Colonic mucosa (tissue), 4 donors: ENCODE measurements at regions not wholly inside any gene's neighbourhood (a gene's known extent, or its start where the extent isn't known, plus 50 kb on each side); places are given as distances from the start of the nearest gene placed in this dataset.

Source experiments
- DNase-seq: peaks from one replicate; pipeline ENCODE4 v3.0.0-alpha.2; 2020
- H3K27ac ChIP-seq: fragments of 200-600 bp; one replicate; pipeline ENCODE4 v1.8.0; 2021
- H3K27me3 ChIP-seq: fragments of 200-600 bp; one replicate; pipeline ENCODE4 v1.8.0; 2021
- H3K36me3 ChIP-seq: fragments of 200-600 bp; one replicate; pipeline ENCODE4 v1.8.0; 2021
- H3K4me1 ChIP-seq: fragments of 200-600 bp; one replicate; pipeline ENCODE4 v1.8.0; 2021; ENCODE audit warnings: mild to moderate bottlenecking
- H3K4me3 ChIP-seq: fragments of 200-600 bp; one replicate; pipeline ENCODE4 v1.8.0; 2021
- H3K9ac ChIP-seq, 2 donors: one replicate each; pipeline ENCODE4 v1.7.0; 2013; ENCODE audit warnings: control low read depth in 2 of 2, low read depth in 2 of 2, low read length in 2 of 2
- H3K9me3 ChIP-seq: fragments of 200-600 bp; one replicate; pipeline ENCODE4 v1.8.0; 2021
- intact Hi-C: fragments of 100-400 bp; cut with DNase I; formaldehyde crosslinking; loops from one replicate; pipeline ENCODE4 v1.14.1; 2022
- TF ChIP-seq, protein P1 (sequence below): fragments of 200-600 bp; IDR thresholded peaks from one replicate; pipeline ENCODE4 v1.8.0; 2022; ENCODE audit warnings: antibody characterized with exemption, mild to moderate bottlenecking
- donor health status: healthy.
- donor health status: DM: no; HTN: no; CAD: no.
- donor health status: DM: no; HTN: no; CAD: no.

DNA sequence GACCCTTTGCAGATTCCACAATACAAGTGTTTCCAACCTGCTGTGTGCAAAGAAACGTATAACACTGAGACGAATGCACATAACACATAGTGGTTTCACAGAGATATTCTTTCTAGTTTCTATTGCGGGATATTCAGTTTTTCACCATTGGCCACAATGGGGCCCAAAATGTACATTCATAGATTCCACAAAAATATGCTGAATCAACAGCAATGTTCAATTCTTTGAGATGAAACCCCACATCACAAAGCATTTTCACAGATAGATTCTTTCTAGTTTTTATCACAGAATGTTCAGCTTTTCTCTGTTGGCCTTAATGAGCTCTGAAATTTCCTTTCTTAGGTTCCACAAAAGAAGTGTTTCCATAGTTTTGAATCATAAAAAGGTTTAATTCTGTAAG lies 2472.3 kb downstream of the TP53TG3F start:
- DNase-seq = no peak
- TF ChIP-seq, protein P1, sequence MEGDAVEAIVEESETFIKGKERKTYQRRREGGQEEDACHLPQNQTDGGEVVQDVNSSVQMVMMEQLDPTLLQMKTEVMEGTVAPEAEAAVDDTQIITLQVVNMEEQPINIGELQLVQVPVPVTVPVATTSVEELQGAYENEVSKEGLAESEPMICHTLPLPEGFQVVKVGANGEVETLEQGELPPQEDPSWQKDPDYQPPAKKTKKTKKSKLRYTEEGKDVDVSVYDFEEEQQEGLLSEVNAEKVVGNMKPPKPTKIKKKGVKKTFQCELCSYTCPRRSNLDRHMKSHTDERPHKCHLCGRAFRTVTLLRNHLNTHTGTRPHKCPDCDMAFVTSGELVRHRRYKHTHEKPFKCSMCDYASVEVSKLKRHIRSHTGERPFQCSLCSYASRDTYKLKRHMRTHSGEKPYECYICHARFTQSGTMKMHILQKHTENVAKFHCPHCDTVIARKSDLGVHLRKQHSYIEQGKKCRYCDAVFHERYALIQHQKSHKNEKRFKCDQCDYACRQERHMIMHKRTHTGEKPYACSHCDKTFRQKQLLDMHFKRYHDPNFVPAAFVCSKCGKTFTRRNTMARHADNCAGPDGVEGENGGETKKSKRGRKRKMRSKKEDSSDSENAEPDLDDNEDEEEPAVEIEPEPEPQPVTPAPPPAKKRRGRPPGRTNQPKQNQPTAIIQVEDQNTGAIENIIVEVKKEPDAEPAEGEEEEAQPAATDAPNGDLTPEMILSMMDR = no peak
- H3K27me3 ChIP-seq = no peaks in the 10 kb centered on the region
- no peak overlapping the region for H3K9ac ChIP-seq
- intact Hi-C loops = no loop called here
- no peak overlapping the region for H3K4me3 ChIP-seq
- H3K9me3 ChIP-seq = peaks cover 4% of the 10 kb centered on the region
- H3K27ac ChIP-seq = no peak overlapping the region
- no peaks in the 10 kb centered on the region for H3K4me1 ChIP-seq
- no peaks in the 10 kb centered on the region for H3K36me3 ChIP-seq
